H1 (cell line): ENCODE measurements at regions not wholly inside any gene's neighbourhood (a gene's known extent, or its start where the extent isn't known, plus 50 kb on each side); places are given as distances from the start of the nearest gene placed in this dataset.

Experiments
- SP4 ChIP-seq: IDR thresholded peaks from 2 replicates; pipeline ENCODE4 v1.6.1; 2012; ENCODE audit warnings: low read length, inconsistent platforms
- SUZ12 ChIP-seq: fragments of 200-600 bp; sonication (generic); IDR thresholded peaks from 2 replicates; pipeline ENCODE4 v1.6.1; 2012; ENCODE audit warnings: mild to moderate bottlenecking, inconsistent platforms, low read length, moderate library complexity, mixed read lengths
- TAF1 ChIP-seq: IDR thresholded peaks from 2 replicates; pipeline ENCODE4 v1.6.1; 2011; ENCODE audit warnings: mild to moderate bottlenecking, low read depth, low read length

DNA sequence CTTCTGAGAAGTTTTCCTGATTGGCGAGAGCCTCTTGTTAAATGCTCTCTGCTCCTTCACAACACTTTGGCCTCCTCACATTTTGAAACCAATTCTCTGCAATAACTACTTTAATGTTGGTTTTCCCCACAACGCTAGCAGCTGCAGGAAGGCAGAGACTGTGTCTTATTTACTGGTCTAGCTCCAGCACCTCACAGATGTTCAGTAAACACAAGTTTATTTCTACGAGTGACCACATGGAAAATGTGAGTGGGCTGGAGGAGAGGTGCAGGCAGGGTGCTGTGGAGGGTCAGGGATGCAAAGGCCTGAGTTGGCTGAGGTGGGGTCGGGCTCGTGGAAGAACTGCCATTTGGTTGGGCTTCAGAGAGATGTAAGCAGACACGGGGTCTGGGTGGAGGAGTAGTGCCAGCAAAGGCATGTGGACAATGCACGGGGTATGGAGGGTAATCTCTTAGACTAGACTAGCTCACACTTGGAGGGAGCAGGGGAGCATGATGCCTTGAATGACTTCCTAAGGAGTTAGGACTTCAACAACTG lies 117.4 kb upstream of the RTL1 start:
- TF ChIP-seq SP4 (no peak), TAF1 (no peak), SUZ12 (no peak)
